Endothelial cell of umbilical vein (primary cell): ENCODE measurements at regions not wholly inside any gene's neighbourhood (a gene's known extent, or its start where the extent isn't known, plus 50 kb on each side); places are given as distances from the start of the nearest gene placed in this dataset.

Experiments
- BruUV-seq: library from RNA; stranded (reverse); fragments of 400-500 nt; replicated peaks from 2 replicates; lab custom pipeline; 2021; lab: Mats Ljungman, UMichigan
- CTCF ChIA-PET: fragments of 300-600, 350-600 bp; sonication (Branson Sonifier 250); formaldehyde crosslinking; loops from one replicate; lab custom pipeline; 2021; ENCODE audit warnings: antibody characterized with exemption, inconsistent platforms; lab: Charles Lee
- POLR2A ChIA-PET: fragments of 300-600, 350-600 bp; sonication (Branson Sonifier 250); formaldehyde crosslinking; loops from one replicate; lab custom pipeline; 2021; ENCODE audit warnings: antibody characterized with exemption, inconsistent platforms; lab: Charles Lee
- DNase-seq: peaks from one replicate; pipeline ENCODE4 v3.0.0-alpha.2; 2011; ENCODE audit warnings: low read depth, low spot score
- FAIRE-seq: peaks from 2 replicates; lab custom pipeline; 2011; peaks lifted over from hg19 to GRCh38; lab: Jason Lieb, UNC
- H2AFZ ChIP-seq: 2 replicates; pipeline ENCODE4 v1.6.0; 2012; ENCODE audit warnings: low read depth, low read length, control low read depth, inconsistent platforms
- H3K27ac ChIP-seq: 2 replicates; pipeline ENCODE4 v1.5.1; 2011; ENCODE audit warnings: low read depth, mild to moderate bottlenecking, control low read depth, low read length, moderate library complexity; ENCODE audit not compliant: insufficient read depth
- H3K27me3 ChIP-seq, 2 experiments: 2 replicates each; pipeline versions ENCODE4 v1.6.0 to v1.6.1; 2011; ENCODE audit warnings: low read length in 2 of 2, mixed read lengths in 1 of 2; ENCODE audit not compliant: control insufficient read depth in 2 of 2, insufficient read depth in 2 of 2
- H3K36me3 ChIP-seq, 2 experiments: 2 replicates in 1 of 2; 3 replicates in 1 of 2; pipeline ENCODE4 v1.5.1; 2011; ENCODE audit warnings: low read length in 2 of 2, mild to moderate bottlenecking in 1 of 2, moderate library complexity in 1 of 2; ENCODE audit not compliant: control insufficient read depth in 2 of 2, insufficient read depth in 2 of 2; ENCODE audit errors: extremely low read depth in 1 of 2
- H3K4me1 ChIP-seq: 3 replicates; pipeline ENCODE4 v1.5.1; 2011; ENCODE audit warnings: mild to moderate bottlenecking, low read length; ENCODE audit not compliant: control insufficient read depth, insufficient read depth; ENCODE audit errors: extremely low read depth
- H3K4me2 ChIP-seq: 2 replicates; pipeline ENCODE4 v1.6.1; 2011; ENCODE audit warnings: low read length, control low read depth, mixed read lengths; ENCODE audit not compliant: insufficient read depth
- H3K4me3 ChIP-seq, 3 experiments: fragments of 200-600 bp in 1 of 3; sonication (generic), shearing (Covaris generic) in 1 of 3; replicated peaks in 1 of 3; 2 replicates each; pipeline ENCODE4 v1.5.1; 2011 to 2016; ENCODE audit warnings: control low read depth in 3 of 3, low read length in 3 of 3, mild to moderate bottlenecking in 2 of 3, inconsistent platforms in 1 of 3, low read depth in 1 of 3, moderate library complexity in 1 of 3; ENCODE audit not compliant: insufficient read depth in 1 of 3
- H3K79me2 ChIP-seq: 2 replicates; pipeline ENCODE4 v1.6.0; 2012; ENCODE audit warnings: low read length, inconsistent platforms; ENCODE audit not compliant: control insufficient read depth, insufficient read depth
- H3K9ac ChIP-seq: replicated peaks from 2 replicates; pipeline ENCODE3; 2011; ENCODE audit warnings: low read length, control low read depth; ENCODE audit not compliant: insufficient read depth; ENCODE audit errors: extremely low read depth
- H3K9me1 ChIP-seq: replicated peaks from 3 replicates; pipeline ENCODE4 v1.6.0; 2011; ENCODE audit warnings: mild to moderate bottlenecking, low read length; ENCODE audit not compliant: control insufficient read depth, insufficient read depth; ENCODE audit errors: extremely low read depth
- H3K9me3 ChIP-seq: replicated peaks from 2 replicates; pipeline ENCODE4 v1.5.1; 2012; ENCODE audit warnings: low read length, inconsistent platforms; ENCODE audit not compliant: control insufficient read depth, insufficient read depth
- H4K20me1 ChIP-seq: replicated peaks from 2 replicates; pipeline ENCODE3; 2011; ENCODE audit warnings: mild to moderate bottlenecking, low read length; ENCODE audit not compliant: control insufficient read depth, insufficient read depth; ENCODE audit errors: extremely low read depth
- CTCF ChIP-seq, 2 donors: IDR thresholded peaks; 1 replicate in 1 of 2; 2 replicates in 1 of 2; pipeline ENCODE4 v1.5.1; 2011; ENCODE audit warnings: low read length in 2 of 2, mild to moderate bottlenecking in 2 of 2, moderate library complexity in 2 of 2, control low read depth in 1 of 2, inconsistent platforms in 1 of 2, low read depth in 1 of 2; ENCODE audit not compliant: insufficient read depth in 1 of 2; ENCODE audit errors: extremely low read depth in 1 of 2
- EZH2 ChIP-seq: IDR thresholded peaks from 2 replicates; pipeline ENCODE4 v1.6.1; 2012; ENCODE audit warnings: borderline replicate concordance, low read depth, mild to moderate bottlenecking, moderate library complexity, low read length, inconsistent platforms; ENCODE audit not compliant: severe bottlenecking
- FOS ChIP-seq: IDR thresholded peaks from 2 replicates; pipeline ENCODE4 v1.6.1; 2011; ENCODE audit warnings: mild to moderate bottlenecking, low read length, moderate library complexity, borderline replicate concordance; ENCODE audit not compliant: insufficient read depth
- GATA2 ChIP-seq: IDR thresholded peaks from 2 replicates; pipeline ENCODE4 v1.7.0; 2011; ENCODE audit warnings: low read depth, mild to moderate bottlenecking, moderate library complexity, mixed read lengths, low read length; ENCODE audit not compliant: insufficient read length, insufficient read depth
- JUN ChIP-seq: IDR thresholded peaks from 2 replicates; pipeline ENCODE4 v1.6.1; 2011; ENCODE audit warnings: borderline replicate concordance, low read depth; ENCODE audit not compliant: insufficient read length, insufficient read depth
- MAX ChIP-seq: IDR thresholded peaks from 2 replicates; pipeline ENCODE4 v1.6.1; 2011; ENCODE audit not compliant: insufficient read depth, insufficient read length
- MYC ChIP-seq: IDR thresholded peaks from one replicate; pipeline ENCODE4 v1.6.1; 2011; ENCODE audit warnings: mild to moderate bottlenecking, low read depth, low read length
- POLR2A ChIP-seq: IDR thresholded peaks from 2 replicates; pipeline ENCODE4 v1.6.1; 2012; ENCODE audit warnings: low read depth, mild to moderate bottlenecking, control low read depth, low read length
- POLR2AphosphoS5 ChIP-seq: IDR thresholded peaks from 2 replicates; pipeline ENCODE4 v1.6.1; 2012; ENCODE audit warnings: low read depth, mild to moderate bottlenecking, control low read depth, low read length, moderate library complexity; ENCODE audit not compliant: insufficient read depth
- dilution Hi-C: fragments of 300-500 bp; cut with MboI; formaldehyde crosslinking; loops from one replicate; pipeline ENCODE4 v1.15.0; 2019; ENCODE audit warnings: low sequenced_read_pairs; ENCODE audit not compliant: extremely low pct_ligation_motif_present
- intact Hi-C: fragments of 100-400 bp; cut with micrococcal nuclease; formaldehyde crosslinking; loops from one replicate; pipeline ENCODE4 v1.10.0; 2022

- no peak overlapping the region for H3K27ac ChIP-seq
- H3K27me3 ChIP-seq, result no peaks in the 10 kb centered on the region
- no peak overlapping the region for H2AFZ ChIP-seq
- H3K79me2 ChIP-seq, result no peaks in the 10 kb centered on the region
- intact Hi-C loops, result no loop called here
- no peak overlapping the region for H3K9ac ChIP-seq
- H3K9me1 ChIP-seq, result no peaks in the 10 kb centered on the region
- FAIRE-seq (no peak), DNase-seq (no peak)
- TF ChIP-seq MYC (no peak), POLR2A (no peak), MAX (no peak), CTCF (IDR thresholded peaks at IDR 0.05; ENCODE audit: extremely low read depth in 1 of 2, insufficient read depth in 1 of 2, low read depth in 1 of 2, low read length in 2 of 2) (no peak), JUN (no peak), FOS (no peak), EZH2 (no peak), POLR2AphosphoS5 (no peak), GATA2 (no peak)
- CTCF ChIA-PET, result interaction anchor here (1.0 to 3.1 kb wide), 4 partner anchors 11 to 134 kb away, joined by 3 to 9 read pairs (median 3); no protein-coding TSS in a partner anchor
- dilution Hi-C loops, result no loop called here
- no peak overlapping the region for H3K4me2 ChIP-seq
- H3K36me3 ChIP-seq, result no peaks in the 10 kb centered on the region
- POLR2A ChIA-PET, result no interaction called here
- H3K9me3 ChIP-seq, result no peaks in the 10 kb centered on the region
- no peaks in the 10 kb centered on the region for H3K4me1 ChIP-seq
- H3K4me3 ChIP-seq, result no peak overlapping the region
- no TSS peak for BruUV-seq
- no peaks in the 10 kb centered on the region for H4K20me1 ChIP-seq
Observed at GRCh38 chr14:76936483-76936882, 92.0 kb downstream of the IRF2BPL start.
